Stimulated activated CD4-positive, alpha-beta T cell treated with anti-CD3 and anti-CD28 coated beads, Interleukin-4, amount 100 ng/mL, for 4 hours (primary cell): ENCODE measurements at regions not wholly inside any gene's neighbourhood (a gene's known extent, or its start where the extent isn't known, plus 50 kb on each side); places are given as distances from the start of the nearest gene placed in this dataset.

Experiments used
- DNase-seq, 2 experiments: peaks; one replicate each; pipeline ENCODE4 v3.0.0-alpha.2; 2020

DNA sequence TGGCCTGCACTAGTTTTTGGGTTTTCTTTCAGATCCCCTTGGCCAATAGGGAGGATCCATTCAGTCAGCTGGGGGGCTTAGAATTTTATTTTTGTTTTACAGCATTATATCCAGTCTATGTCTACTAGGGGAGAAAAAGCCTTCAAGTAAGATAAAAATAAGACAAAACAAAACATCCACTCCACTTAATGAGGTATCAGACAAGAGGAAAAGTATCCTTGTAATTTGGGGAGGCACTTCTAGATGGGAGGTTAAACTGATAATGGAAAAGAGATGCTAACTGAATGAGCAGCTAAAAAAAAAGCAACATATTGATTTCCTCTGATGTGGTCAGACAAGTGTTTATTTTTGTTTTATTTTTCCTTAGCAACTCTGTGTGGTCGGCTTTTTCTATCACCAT, 278.0 kb upstream of the ANO3 start:
- DNase-seq = no peak

- DNase-seq = no peak
Measured at GRCh38 chr11:26062660-26063059, 269.3 kb upstream of the ANO3 start.

DNA sequence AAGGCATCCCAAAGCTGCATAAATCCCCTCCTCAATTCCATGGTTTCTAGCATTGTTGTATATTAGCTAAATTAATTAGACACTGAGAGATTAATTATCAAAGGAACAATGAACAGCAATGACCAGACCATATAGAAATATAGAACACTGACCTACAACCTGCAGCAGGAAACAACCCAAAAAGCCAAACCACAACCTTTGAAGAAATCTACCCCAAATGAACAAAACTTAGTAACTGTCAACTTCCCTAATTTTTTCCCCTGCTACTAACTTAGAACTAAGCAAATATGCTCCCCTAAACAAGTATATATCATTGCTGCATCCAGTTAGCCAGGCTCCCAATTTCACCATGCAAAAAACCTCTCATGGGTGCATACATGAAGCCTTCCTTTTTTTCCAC, 268.0 kb upstream of the ANO3 start:
- DNase-seq = no peak

DNA sequence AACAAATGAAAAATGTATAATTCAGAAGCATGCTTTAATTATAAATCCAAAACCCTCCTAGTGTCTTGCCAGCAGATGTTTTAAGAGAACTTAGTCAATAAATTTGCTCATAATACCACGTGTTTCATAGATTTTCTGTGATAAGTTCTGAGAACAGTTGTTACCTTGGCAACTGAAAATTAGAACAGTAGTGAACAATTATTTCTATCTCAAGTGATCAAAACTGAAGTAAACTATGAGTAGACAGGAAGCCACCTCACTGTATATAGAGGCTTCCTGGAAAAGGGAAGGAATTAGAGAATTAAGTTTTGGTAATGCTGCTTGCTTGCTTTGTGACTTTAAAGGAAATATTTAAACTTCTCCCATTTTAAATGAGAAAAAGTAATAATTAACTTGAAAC, 266.0 kb upstream of the ANO3 start:
- no peak for DNase-seq

- DNase-seq = no peak
Measured at GRCh38 chr11:26070714-26071380, 261.1 kb upstream of the ANO3 start.

GRCh38 chr11:26072614-26073153, 259.2 kb upstream of the ANO3 start:
- no peak for DNase-seq

GRCh38 chr11:26073646-26074045, 258.3 kb upstream of the ANO3 start:
- no peak for DNase-seq

DNA sequence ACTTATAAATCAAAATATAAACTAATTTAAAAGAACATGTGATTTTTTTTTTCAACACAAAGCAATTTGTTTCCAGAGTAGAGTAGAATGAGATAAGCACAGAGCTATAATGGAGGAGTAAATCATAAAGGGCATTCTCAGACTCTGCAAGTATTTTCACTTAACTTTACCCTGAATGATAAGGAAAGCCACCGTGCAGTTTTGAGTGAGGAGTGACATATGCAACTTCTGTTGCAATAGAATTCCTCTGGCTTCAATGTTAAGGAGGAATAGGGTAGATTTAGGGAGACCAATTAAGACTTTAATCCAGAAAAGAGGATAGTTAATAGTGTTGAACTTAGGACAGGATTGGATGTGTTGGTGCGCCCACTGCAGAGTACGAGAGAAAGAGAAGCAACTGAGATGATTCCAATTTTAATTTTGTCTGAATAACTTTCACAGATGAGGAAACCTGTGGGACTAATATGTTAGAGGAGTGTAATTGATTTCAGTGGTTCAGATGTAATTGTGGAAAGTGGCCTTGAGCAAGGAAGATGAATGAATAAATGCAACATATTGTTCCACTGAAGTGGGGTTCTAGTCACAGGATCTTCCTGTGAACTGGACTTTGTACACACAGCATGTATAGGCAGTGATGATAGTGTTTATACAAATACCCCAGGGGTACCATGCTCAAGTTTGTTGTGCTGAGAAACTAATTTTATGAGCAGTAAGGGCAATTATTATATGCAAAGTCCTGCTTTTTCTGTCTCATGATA, 255.5 kb upstream of the ANO3 start:
- DNase-seq = no peak

GRCh38 chr11:26078231-26078821, 253.6 kb upstream of the ANO3 start:
- no peak for DNase-seq

GRCh38 chr11:26084313-26084712, 247.6 kb upstream of the ANO3 start:
- no peak for DNase-seq

GRCh38 chr11:26086028-26086427, 245.9 kb upstream of the ANO3 start:
- DNase-seq = no peak

DNA sequence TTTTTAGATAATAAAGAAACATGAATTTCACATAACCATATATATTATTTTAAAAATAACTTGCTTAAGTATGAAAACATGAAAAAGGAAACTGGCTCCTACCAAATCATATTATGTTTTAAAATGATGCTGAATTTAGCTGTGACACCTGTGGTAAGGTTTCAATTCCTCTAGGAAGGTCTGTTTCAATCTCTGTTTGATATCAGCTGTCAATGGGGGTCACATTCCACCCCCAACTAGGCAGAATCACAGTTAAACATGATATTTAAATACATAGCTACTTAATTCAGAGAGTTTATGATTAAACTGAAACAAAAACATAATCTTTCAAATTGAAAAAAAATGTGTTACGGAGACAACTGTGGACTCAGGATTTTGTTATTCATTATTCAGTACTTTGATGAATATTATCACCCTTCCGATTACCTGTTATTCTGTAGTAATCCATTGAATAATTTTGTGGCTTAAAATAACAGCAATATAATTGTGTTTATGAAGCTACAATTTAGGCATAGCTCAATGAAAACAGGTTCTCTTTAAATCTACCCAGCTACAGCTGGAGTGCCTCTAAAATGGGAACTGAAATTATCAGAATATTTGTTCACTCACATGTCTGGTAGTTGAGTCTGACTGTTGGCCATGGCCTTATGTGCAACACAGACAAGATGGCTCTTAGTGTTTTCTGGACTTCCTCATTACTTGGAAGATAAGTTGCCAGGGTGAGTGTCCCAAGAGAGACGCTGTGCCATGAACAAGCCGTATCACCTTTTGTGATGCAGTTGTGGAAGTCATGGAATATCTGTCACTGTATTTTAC, 244.6 kb upstream of the ANO3 start:
- DNase-seq = no peak

DNA sequence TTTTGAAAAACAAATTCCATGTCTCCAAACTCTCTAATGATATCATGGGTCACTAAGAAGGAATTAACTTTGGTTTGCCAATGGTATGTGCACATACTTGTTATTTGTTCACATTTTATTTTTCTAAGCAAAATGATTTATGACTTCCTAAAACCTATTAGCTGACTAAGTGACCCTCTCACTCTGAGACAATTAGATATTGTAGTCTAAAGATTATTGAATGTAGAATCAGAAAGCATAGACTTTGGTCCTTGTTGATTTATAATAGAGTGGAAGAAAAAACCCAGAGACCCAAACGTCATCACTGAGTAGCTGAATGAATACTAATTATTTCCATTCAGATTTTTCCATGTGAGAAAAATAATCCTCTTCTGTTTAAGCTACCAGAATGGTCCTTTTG, 243.5 kb upstream of the ANO3 start:
- DNase-seq = no peak

DNA sequence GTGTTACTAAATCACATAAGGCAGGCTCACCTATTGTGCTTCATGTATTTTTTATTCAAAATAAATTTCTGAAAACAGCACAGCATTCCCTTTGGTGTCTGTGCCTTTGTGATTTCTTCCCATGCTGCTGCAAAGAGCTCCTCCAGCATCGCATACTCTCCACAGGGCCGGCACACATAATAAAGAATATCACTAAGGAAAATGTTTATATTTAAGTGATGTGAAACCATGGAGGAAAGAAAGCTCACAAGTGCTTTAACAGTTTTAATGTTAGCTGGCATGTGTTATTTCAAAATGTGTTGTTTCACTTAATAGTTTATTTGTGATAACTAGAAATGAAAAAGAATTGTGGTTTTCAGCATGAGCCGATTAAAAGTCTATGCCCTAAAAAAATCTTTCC, 241.3 kb upstream of the ANO3 start:
- DNase-seq = no peak

DNA sequence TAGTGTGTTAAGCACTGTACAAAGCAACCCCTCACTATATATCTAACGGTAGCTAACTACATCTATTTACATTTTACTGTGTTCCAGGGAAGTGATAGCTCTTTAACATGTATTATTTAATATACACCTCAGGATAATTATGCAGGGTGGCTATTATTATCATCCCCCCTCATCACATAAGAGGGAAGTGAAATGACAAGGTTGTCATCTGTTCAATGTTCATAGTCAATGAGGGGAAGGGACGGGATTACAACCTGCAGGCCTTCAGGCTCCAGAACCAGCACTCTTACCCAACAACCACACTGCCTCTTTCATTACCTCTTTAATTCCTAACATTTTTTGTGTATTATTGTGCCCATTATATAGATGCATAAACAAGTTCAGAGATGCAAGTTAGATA, 238.7 kb upstream of the ANO3 start:
- DNase-seq = no peak

DNA sequence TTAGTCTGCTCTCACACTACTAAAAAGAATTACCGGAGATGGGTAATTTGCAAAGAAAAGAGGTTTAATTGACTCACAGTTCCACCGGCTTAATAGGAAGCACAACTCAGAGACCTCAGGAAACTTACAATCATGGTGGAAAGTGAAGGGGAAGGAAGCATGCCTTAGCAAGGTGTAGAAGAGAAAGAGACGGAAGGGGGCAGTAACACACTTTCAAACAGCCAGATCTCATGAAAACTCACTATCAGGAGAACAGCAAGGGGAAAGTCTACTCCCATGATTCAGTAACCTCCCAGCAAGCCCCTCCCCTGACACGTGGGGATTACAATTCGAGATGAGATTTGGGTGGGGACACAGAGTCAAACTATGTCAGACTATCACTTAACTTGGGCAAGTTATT, 236.6 kb upstream of the ANO3 start:
- DNase-seq = no peak

DNA sequence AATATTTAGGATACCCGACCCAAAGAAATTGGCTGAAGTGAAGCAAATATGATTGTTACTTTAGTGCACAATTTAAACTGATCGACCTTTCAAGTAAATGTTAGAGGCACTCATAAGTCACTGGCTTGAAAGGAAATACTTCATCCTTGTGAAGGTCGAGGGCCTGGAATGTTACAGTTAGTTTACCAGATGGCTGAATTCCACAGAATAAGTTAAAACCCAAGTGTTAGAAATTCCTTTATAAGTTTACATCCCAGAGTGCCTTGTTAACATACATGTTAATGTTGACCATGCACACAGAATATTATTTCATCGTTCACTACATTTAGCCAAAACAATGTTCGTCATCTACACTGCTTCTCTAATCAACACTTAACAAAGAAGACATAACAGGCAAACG, 235.5 kb upstream of the ANO3 start:
- no peak for DNase-seq

DNA sequence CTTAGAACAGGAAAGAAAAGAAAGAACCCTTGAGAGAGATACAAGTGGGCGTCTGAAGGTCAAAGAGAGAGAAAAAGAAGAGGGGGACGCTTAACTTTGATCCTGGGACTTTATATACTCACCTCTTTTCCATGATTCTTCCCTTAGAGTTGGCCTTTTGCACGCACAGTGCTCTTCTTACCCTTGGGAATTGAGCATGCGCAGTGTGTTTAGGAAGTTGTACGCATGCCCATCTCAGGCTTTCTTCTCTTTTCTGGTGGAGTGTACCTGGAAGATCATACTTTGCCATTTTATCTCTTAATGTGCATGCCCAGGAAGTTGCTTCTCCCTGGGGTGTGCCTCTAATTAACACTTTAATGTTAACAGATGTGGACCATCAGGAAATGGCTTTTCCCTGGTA, 229.6 kb upstream of the ANO3 start:
- no peak for DNase-seq

DNA sequence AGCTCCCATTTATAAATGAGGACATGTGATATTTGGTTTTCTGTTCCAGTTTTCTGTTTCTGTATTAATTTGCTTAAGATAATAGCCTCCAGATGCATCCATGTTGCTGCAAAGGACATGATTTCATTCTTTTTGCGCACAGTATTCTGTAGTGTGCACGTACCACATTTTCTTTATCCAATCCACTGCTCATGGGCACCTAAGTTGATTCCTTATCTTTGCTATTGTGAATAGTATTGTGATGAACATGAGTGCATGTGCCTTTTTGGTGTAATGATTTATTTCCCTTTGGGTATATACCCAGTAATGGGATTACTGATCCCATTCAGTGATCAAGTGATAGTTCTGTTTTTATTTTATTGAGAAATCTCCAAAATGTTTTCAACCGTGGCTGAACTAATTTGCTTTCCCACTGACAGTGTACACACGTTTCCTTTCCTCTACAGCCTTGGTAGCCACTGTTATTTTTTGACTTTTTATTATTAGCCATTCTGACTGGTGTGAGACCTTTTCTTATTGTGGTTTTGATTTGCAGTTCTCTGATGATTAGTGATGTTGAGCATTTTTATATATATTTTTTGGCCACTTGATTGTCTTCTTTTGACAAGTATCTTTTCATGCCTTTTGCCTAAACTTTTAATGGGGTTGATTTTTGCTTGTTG, 226.0 kb upstream of the ANO3 start:
- no peak for DNase-seq

DNA sequence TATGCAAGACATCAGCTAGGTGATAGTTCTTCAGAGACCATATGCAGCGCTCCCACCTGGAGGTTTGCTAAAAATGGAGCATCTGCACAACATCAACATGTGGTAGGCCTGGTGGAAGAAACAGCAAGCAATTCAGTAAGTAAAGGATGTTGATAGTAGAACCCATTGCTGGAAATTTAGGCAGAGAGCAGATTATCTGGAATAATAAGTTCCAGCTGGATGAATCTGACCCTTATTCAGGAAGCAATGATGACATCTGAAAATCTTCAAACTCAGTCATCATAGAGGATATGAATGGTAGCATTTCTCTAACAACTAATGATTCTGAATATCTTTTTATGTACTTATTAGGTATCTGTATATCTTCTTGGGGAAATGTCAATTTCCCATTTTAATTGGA, 225.2 kb upstream of the ANO3 start:
- DNase-seq = no peak

GRCh38 chr11:26109658-26110368, 222.1 kb upstream of the ANO3 start:
- DNase-seq = no peak

DNA sequence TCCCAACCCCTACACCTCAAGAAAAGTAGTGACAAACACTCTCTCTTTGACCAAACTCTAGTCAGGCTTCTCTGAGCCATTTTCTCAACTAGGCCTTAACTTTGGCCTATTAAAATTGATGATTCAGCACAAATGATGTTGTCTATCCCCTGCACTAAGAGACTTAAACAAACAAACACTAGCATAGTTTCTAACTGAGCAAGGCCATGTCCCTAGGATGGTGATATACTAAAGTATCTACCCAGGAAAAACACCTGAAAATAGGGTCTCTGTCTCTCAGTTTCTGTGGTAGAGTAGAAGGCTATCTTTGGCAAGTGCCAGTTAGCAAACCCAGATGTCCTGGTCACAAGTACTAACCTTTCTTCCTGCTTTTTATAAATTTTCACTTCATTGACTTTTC, 219.7 kb upstream of the ANO3 start:
- no peak for DNase-seq
